Calu3 (cell line): ENCODE measurements at regions not wholly inside any gene's neighbourhood (a gene's known extent, or its start where the extent isn't known, plus 50 kb on each side); places are given as distances from the start of the nearest gene placed in this dataset.

Source experiments
- BruUV-seq: library from RNA; stranded (reverse); fragments of 400-500 nt; replicated peaks from 2 replicates; lab custom pipeline; 2021; lab: Mats Ljungman, UMichigan
- CTCF ChIA-PET: fragments of 300-600 bp; sonication (Branson Sonifier 250); formaldehyde crosslinking; loops from one replicate; lab custom pipeline; 2022; ENCODE audit warnings: antibody characterized with exemption; lab: Charles Lee
- DNase-seq: peaks from one replicate; pipeline ENCODE4 v3.0.0; 2022
- H3K27ac Mint-ChIP-seq: one replicate; pipeline ENCODE4 v1.8.0; 2022; ENCODE audit warnings: mixed read lengths; ENCODE audit not compliant: unreplicated experiment
- H3K27me3 Mint-ChIP-seq: one replicate; pipeline ENCODE4 v1.8.0; 2022; ENCODE audit warnings: mixed read lengths; ENCODE audit not compliant: unreplicated experiment
- H3K36me3 Mint-ChIP-seq: one replicate; pipeline ENCODE4 v1.8.0; 2022; ENCODE audit warnings: mild to moderate bottlenecking, moderate library complexity, mixed read lengths; ENCODE audit not compliant: insufficient read depth, unreplicated experiment
- H3K4me1 Mint-ChIP-seq: one replicate; pipeline ENCODE4 v1.8.0; 2022; ENCODE audit warnings: mild to moderate bottlenecking, low read depth, mixed read lengths; ENCODE audit not compliant: unreplicated experiment
- H3K4me3 Mint-ChIP-seq: one replicate; pipeline ENCODE4 v1.8.0; 2022; ENCODE audit warnings: mild to moderate bottlenecking, low read depth, moderate library complexity, mixed read lengths; ENCODE audit not compliant: unreplicated experiment
- H3K9me3 Mint-ChIP-seq: one replicate; pipeline ENCODE4 v1.8.0; 2022; ENCODE audit warnings: low read depth, mixed read lengths; ENCODE audit not compliant: unreplicated experiment
- CTCF ChIP-seq: fragments of 200-600 bp; IDR thresholded peaks from one replicate; pipeline ENCODE4 v1.8.0; 2022; ENCODE audit warnings: antibody characterized with exemption; ENCODE audit not compliant: unreplicated experiment
- intact Hi-C: fragments of 100-400 bp; cut with micrococcal nuclease; formaldehyde crosslinking; loops from one replicate; pipeline ENCODE4 v1.10.0; 2022; ENCODE audit not compliant: unreplicated experiment

- no peak for DNase-seq
- CTCF ChIA-PET = no interaction called here
- Mint-ChIP-seq H3K27ac (no peak overlapping the region), H3K27me3 (peaks cover 13% of the 10 kb centered on the region), H3K36me3 (no peaks in the 10 kb centered on the region), H3K4me3 (no peak overlapping the region), H3K9me3 (peaks cover 6% of the 10 kb centered on the region), H3K4me1 (no peaks in the 10 kb centered on the region)
- no TSS peak for BruUV-seq
- intact Hi-C loops = no loop called here
- TF ChIP-seq CTCF = no peak
These were observed 669.7 kb downstream of the RNF144A start for GRCh38 chr2:7586898-7587297.

GRCh38 chr2:7588295-7588694, 671.1 kb downstream of the RNF144A start:
- no TSS peak for BruUV-seq
- Mint-ChIP-seq H3K4me3 (no peak overlapping the region), H3K27me3 (peaks cover 4% of the 10 kb centered on the region), H3K4me1 (no peaks in the 10 kb centered on the region), H3K36me3 (no peaks in the 10 kb centered on the region), H3K27ac (no peak overlapping the region), H3K9me3 (peaks cover 2% of the 10 kb centered on the region)
- DNase-seq = no peak
- CTCF ChIA-PET = no interaction called here
- intact Hi-C loops = no loop called here
- TF ChIP-seq CTCF = no peak

- TF ChIP-seq CTCF = no peak
- intact Hi-C loops = no loop called here
- H3K9me3 Mint-ChIP-seq = no peaks in the 10 kb centered on the region
- no peaks in the 10 kb centered on the region for H3K27me3 Mint-ChIP-seq
- CTCF ChIA-PET = no interaction called here
- H3K27ac Mint-ChIP-seq = no peak overlapping the region
- DNase-seq = no peak
- no peaks in the 10 kb centered on the region for H3K4me1 Mint-ChIP-seq
- H3K4me3 Mint-ChIP-seq = no peak overlapping the region
- no TSS peak for BruUV-seq
- H3K36me3 Mint-ChIP-seq = no peaks in the 10 kb centered on the region
These were observed 675.5 kb downstream of the RNF144A start for GRCh38 chr2:7592618-7593140.

- CTCF ChIA-PET = no interaction called here
- Mint-ChIP-seq H3K4me3 (no peak overlapping the region), H3K4me1 (no peaks in the 10 kb centered on the region), H3K9me3 (no peaks in the 10 kb centered on the region), H3K27ac (no peak overlapping the region), H3K27me3 (no peaks in the 10 kb centered on the region), H3K36me3 (no peaks in the 10 kb centered on the region)
- no TSS peak for BruUV-seq
- no peak for DNase-seq
- intact Hi-C loops = no loop called here
- TF ChIP-seq CTCF = no peak
These were observed 676.1 kb downstream of the RNF144A start for GRCh38 chr2:7593360-7593759.
